NCI-H2196 (cell line): ENCODE measurements at regions not wholly inside any gene's neighbourhood (a gene's known extent, or its start where the extent isn't known, plus 50 kb on each side); places are given as distances from the start of the nearest gene placed in this dataset.
A peak's percentile ranks its signal among the peaks of the same experiment; 100 is the strongest.

Source experiments
- DNase-seq: peaks from one replicate; lab custom pipeline; 2025; ENCODE audit not compliant: unreplicated experiment; lab: John Stamatoyannopoulos, UW

DNA sequence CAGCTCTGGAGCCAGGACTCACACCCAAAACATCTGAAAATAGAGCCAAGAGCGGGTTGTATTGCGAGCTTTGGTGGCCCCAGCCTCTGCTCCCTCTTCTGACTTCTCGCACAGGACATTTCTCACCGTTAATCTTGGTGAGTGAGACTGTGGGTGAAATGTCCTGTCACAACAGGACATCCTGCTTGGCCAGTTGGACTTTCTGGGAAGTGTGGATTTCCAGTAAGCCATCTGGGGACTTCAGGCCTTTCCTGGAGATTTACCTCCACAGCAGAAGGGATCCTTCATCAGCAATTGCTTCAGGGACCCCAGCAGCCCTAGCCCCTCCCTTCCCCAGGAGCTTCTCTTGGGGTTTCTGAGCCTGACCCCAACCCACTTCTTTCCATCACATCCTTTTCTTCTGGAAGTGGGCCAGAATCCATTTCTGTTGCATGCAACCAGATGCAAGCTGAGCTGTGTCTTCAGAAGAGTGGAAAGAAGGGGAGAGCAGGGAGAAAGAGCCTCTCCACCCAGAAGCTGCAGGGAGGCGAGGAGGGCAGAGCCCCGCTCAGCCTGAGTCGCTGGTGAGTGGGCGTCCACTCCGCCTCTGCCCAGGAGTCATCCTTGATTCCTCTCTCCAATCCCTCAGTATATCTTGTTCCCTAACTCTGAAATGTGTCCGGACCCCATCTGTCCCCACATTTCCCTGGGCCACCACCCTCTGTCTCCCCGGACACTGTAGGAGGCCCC, 50.3 kb upstream of the GADD45G start:
- no peak for DNase-seq

DNA sequence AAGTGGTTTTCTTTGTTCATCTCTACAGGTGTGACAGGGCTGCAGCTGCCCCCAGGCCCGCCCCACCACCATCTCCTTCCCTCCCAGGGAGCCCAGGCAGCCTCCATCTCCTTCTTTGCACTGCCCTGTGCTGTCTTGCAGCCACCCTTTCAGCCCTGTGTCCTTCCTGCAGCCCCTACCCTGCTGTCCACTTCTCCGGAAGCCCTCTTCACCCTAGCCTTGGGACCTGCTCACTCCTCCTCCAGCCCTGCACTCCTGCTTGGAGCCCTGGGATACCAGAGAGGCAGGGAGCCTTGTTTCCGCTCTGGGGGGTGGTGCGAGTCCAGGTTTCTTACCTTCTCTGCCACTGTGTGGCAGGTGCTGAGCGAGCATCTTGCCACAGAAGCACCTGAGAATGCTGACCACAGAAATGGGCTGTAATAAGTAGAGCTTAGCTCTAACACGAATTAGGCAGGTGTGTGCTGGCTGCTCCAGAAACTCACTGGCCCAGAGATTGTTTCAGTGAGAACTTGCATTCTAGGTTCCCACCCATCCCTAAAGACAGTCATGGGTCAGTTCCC, 51.3 kb upstream of the GADD45G start:
- no peak for DNase-seq

DNA sequence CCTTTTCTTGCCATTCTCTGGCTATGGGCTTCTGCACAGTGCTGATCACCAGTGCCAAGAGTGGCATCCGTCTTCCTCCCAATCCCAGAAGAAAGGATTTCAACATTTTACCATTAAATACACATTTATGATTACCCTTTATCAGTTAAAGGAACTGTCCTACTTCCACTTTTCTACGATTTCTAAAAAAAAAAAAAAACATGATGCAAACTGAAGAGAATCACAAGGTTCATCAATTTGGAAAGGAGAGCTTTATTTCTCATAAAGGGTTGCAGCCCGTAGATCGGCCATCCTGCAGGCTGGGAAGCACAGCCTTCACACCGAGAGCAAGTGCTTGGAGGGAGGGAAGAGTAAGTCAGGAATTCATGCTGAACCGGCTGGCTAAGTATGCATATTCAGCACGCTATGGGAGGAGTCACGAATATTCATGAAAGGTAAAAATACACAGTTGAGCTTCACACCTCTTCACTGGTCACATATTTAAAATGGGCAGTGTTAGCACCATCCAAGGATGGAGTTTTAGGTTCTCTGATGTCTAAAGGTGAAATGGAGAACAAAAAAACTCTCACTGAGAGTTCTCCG, 52.5 kb upstream of the SEMA4D start:
- DNase-seq = no peak

DNA sequence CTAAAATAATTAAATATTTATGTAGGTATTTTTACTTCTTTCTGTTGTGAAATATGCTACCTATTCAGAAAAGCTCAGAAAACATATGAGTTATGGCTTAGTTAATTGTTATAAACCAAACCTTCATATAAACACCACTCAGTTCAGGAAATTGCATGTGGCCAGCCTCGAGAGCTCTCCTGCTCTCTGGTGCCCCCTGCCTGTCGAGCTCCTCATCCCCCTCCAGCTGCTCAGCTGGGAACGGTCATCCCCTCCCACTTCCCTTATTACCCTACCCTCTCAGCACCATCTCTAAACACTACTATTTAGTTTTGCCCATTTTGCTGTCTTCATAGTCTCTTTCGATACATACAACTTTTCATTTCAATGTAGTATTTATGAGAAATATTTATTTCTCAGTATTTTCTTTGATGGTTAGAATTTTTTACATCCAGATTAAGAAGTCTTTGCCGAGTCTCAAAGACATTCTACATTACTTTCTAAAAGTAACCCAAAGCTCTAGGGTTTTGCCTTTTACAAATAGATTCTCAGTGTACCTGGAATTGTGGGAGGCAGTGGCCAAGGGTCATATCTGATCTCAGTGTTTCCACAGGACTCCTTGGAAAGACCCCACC, 51.2 kb upstream of the SEMA4D start:
- peak; percentile 77 for DNase-seq

- no peak for DNase-seq
Measured at GRCh38 chr9:89548071-89548638, 50.2 kb upstream of the SEMA4D start.
